ENCODE measurements at regions not wholly inside any gene's neighbourhood (a gene's known extent, or its start where the extent isn't known, plus 50 kb on each side); places are given as distances from the start of the nearest gene placed in this dataset.

DNA sequence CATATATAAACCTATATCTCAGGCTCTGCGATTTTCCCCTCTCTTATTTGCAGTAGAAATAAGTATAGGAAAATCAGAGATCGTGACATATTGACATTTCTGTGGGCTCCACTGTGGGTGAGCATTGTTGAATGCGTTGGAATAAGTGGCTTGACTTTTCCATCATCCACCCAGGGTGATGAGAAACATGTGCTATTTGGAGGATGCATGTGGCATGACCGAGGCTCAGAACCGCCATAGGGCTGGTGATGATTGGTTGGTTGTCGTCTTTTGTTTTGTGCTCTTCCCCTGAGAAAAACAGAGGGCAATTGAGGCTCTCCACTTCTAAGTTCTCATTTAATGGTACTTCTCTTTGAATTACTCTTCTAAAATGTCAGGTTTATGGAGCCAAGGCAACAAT, 140.1 kb downstream of the MXRA5 start:
- CTCF ChIA-PET, result no interaction called here

More for the DNA sequence above, 140.1 kb downstream of the MXRA5 start:
- Histone ChIP-seq H3K9ac (no peak overlapping the region), H3K4me3 (ENCODE audit: low read depth in 2 of 2, low read length in 1 of 2) (no peak overlapping the region), H4K20me1 (ENCODE audit: insufficient read depth) (no peaks in the 10 kb centered on the region), H3K36me3 (replicated peaks in 1 of 2; ENCODE audit: control insufficient read depth in 1 of 2, insufficient read depth in 2 of 2, low read length in 1 of 2) (no peaks in the 10 kb centered on the region), H3K27ac (ENCODE audit: low read depth in 2 of 2, low read length in 1 of 2) (no peak overlapping the region), H3K27me3 (ENCODE audit: insufficient read depth) (no peaks in the 10 kb centered on the region), H3K4me2 (no peak overlapping the region), H3K79me2 (ENCODE audit: insufficient read depth) (no peaks in the 10 kb centered on the region), H3F3A (replicated peaks; ENCODE audit: insufficient read depth) (no peaks in the 10 kb centered on the region), H2AFZ (ENCODE audit: low read depth) (no peak overlapping the region), H3K9me3 (no peaks in the 10 kb centered on the region), H3K4me1 (ENCODE audit: control insufficient read depth in 1 of 2, insufficient read depth in 2 of 2, low read depth in 1 of 2, low read length in 1 of 2) (no peaks in the 10 kb centered on the region), H3K9me2 (no peaks in the 10 kb centered on the region)
- TF ChIP-seq, protein P1, sequence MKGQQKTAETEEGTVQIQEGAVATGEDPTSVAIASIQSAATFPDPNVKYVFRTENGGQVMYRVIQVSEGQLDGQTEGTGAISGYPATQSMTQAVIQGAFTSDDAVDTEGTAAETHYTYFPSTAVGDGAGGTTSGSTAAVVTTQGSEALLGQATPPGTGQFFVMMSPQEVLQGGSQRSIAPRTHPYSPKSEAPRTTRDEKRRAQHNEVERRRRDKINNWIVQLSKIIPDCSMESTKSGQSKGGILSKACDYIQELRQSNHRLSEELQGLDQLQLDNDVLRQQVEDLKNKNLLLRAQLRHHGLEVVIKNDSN (IDR thresholded peaks at IDR 0.05; ENCODE audit: borderline replicate concordance, low read depth), result no peak
- TF ChIP-seq FOXM1 (IDR thresholded peaks at IDR 0.05; ENCODE audit: low read depth) (no peak), MEF2A (IDR thresholded peaks at IDR 0.05; ENCODE audit: borderline replicate concordance, low read depth) (no peak), SMC3 (IDR thresholded peaks at IDR 0.05; ENCODE audit: low read depth, low read length) (no peak), RAD21 (IDR thresholded peaks at IDR 0.05; ENCODE audit: low read length) (no peak), ZBTB33 (IDR thresholded peaks at IDR 0.05; ENCODE audit: borderline replicate concordance, low read depth) (no peak), EZH2phosphoT487 (IDR thresholded peaks at IDR 0.05; ENCODE audit: borderline replicate concordance, low read depth) (no peak), RXRA (IDR thresholded peaks at IDR 0.05; ENCODE audit: borderline replicate concordance, low read depth) (no peak), FOXJ3 (CRISPR knock-in tag; IDR thresholded peaks at IDR 0.05) (no peak), TEAD4 (IDR thresholded peaks at IDR 0.05; ENCODE audit: borderline replicate concordance, insufficient read depth) (no peak), RFX5 (IDR thresholded peaks at IDR 0.05; ENCODE audit: low read length) (no peak), IRF3 (IDR thresholded peaks at IDR 0.05; ENCODE audit: low read depth, low read length) (no peak)
- TF ChIP-seq, protein P2, sequence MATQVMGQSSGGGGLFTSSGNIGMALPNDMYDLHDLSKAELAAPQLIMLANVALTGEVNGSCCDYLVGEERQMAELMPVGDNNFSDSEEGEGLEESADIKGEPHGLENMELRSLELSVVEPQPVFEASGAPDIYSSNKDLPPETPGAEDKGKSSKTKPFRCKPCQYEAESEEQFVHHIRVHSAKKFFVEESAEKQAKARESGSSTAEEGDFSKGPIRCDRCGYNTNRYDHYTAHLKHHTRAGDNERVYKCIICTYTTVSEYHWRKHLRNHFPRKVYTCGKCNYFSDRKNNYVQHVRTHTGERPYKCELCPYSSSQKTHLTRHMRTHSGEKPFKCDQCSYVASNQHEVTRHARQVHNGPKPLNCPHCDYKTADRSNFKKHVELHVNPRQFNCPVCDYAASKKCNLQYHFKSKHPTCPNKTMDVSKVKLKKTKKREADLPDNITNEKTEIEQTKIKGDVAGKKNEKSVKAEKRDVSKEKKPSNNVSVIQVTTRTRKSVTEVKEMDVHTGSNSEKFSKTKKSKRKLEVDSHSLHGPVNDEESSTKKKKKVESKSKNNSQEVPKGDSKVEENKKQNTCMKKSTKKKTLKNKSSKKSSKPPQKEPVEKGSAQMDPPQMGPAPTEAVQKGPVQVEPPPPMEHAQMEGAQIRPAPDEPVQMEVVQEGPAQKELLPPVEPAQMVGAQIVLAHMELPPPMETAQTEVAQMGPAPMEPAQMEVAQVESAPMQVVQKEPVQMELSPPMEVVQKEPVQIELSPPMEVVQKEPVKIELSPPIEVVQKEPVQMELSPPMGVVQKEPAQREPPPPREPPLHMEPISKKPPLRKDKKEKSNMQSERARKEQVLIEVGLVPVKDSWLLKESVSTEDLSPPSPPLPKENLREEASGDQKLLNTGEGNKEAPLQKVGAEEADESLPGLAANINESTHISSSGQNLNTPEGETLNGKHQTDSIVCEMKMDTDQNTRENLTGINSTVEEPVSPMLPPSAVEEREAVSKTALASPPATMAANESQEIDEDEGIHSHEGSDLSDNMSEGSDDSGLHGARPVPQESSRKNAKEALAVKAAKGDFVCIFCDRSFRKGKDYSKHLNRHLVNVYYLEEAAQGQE (IDR thresholded peaks at IDR 0.05; ENCODE audit: low read depth, low read length), result no peak
- POLR2A ChIA-PET, result no interaction called here
- 11% methylated on average over 6 of the region's 6 CpGs for WGBS (ENCODE audit: low lambda C conversion rate)
- no peak for DNase-seq

Data from SK-N-SH (cell line).